Chondrocyte (in vitro differentiated cells): ENCODE measurements at regions not wholly inside any gene's neighbourhood (a gene's known extent, or its start where the extent isn't known, plus 50 kb on each side); places are given as distances from the start of the nearest gene placed in this dataset.
"Not testable (repeated sequence)": the region's sequence is repeated elsewhere in the genome, so short reads cannot be mapped to it uniquely, and the experiment has no call there.

ENCODE experiments used
- DNase-seq: peaks from one replicate; pipeline ENCODE4 v3.0.0; 2021; ENCODE audit warnings: mixed read lengths, low spot score
- H3K27ac Mint-ChIP-seq: one replicate; pipeline ENCODE4 v1.8.0; 2021; ENCODE audit warnings: mild to moderate bottlenecking, moderate library complexity, mixed read lengths; ENCODE audit not compliant: unreplicated experiment
- H3K27me3 Mint-ChIP-seq: 2 replicates; pipeline ENCODE4 v1.8.0; 2021; ENCODE audit warnings: low read depth, mixed read lengths
- H3K36me3 Mint-ChIP-seq: 2 replicates; pipeline ENCODE4 v1.8.0; 2021; ENCODE audit warnings: low read depth, mixed read lengths
- H3K4me1 Mint-ChIP-seq: 2 replicates; pipeline ENCODE4 v1.8.0; 2021; ENCODE audit warnings: low read depth, mild to moderate bottlenecking, mixed read lengths
- H3K4me3 Mint-ChIP-seq: one replicate; pipeline ENCODE4 v1.8.0; 2021; ENCODE audit warnings: mild to moderate bottlenecking, moderate library complexity, mixed read lengths; ENCODE audit not compliant: unreplicated experiment
- H3K9me3 Mint-ChIP-seq: 2 replicates; pipeline ENCODE4 v1.8.0; 2021; ENCODE audit warnings: low read depth, mixed read lengths
- CTCF ChIP-seq: fragments of 200-600 bp; sonication (generic); IDR thresholded peaks from 2 replicates; pipeline ENCODE4 v1.5.0; 2021; ENCODE audit warnings: antibody characterized with exemption, mild to moderate bottlenecking, moderate library complexity

GRCh38 chr6:174036-174435, 118.3 kb upstream of the DUSP22 start:
- peaks cover 9% of the 10 kb centered on the region for H3K9me3 Mint-ChIP-seq
- H3K4me1 Mint-ChIP-seq, result no peaks in the 10 kb centered on the region
- TF ChIP-seq CTCF, result no peak
- no peak overlapping the region for H3K27ac Mint-ChIP-seq
- no peak for DNase-seq
- no peak overlapping the region for H3K4me3 Mint-ChIP-seq
- no peaks in the 10 kb centered on the region for H3K36me3 Mint-ChIP-seq
- peaks cover 35% of the 10 kb centered on the region for H3K27me3 Mint-ChIP-seq

- no peaks in the 10 kb centered on the region for H3K36me3 Mint-ChIP-seq
- no peak overlapping the region for H3K4me3 Mint-ChIP-seq
- TF ChIP-seq CTCF, result no peak
- no peaks in the 10 kb centered on the region for H3K4me1 Mint-ChIP-seq
- H3K27me3 Mint-ChIP-seq, result peaks cover 29% of the 10 kb centered on the region
- DNase-seq, result no peak
- no peak overlapping the region for H3K27ac Mint-ChIP-seq
- H3K9me3 Mint-ChIP-seq, result peaks cover 9% of the 10 kb centered on the region
Measured at GRCh38 chr6:175680-176079, 116.6 kb upstream of the DUSP22 start.

- Mint-ChIP-seq H3K36me3 (no peaks in the 10 kb centered on the region), H3K9me3 (peaks cover 6% of the 10 kb centered on the region), H3K27ac (no peak overlapping the region), H3K4me1 (no peaks in the 10 kb centered on the region), H3K27me3 (peaks cover 20% of the 10 kb centered on the region), H3K4me3 (no peak overlapping the region)
- no peak for DNase-seq
- no peak for TF ChIP-seq CTCF
Measured at GRCh38 chr6:176766-177165, 115.5 kb upstream of the DUSP22 start.

GRCh38 chr6:178119-178518, 114.2 kb upstream of the DUSP22 start:
- no peaks in the 10 kb centered on the region for H3K36me3 Mint-ChIP-seq
- H3K27ac Mint-ChIP-seq, result no peak overlapping the region
- H3K27me3 Mint-ChIP-seq, result peaks cover 13% of the 10 kb centered on the region
- no peaks in the 10 kb centered on the region for H3K4me1 Mint-ChIP-seq
- DNase-seq, result no peak
- H3K4me3 Mint-ChIP-seq, result no peak overlapping the region
- peaks cover 2% of the 10 kb centered on the region for H3K9me3 Mint-ChIP-seq
- TF ChIP-seq CTCF, result no peak

- not testable (repeated sequence) for H3K9me3 Mint-ChIP-seq, H3K4me1 Mint-ChIP-seq, H3K36me3 Mint-ChIP-seq, H3K27ac Mint-ChIP-seq, DNase-seq, H3K4me3 Mint-ChIP-seq, H3K27me3 Mint-ChIP-seq
Measured at GRCh38 chr6:178929-179328, 113.4 kb upstream of the DUSP22 start.

GRCh38 chr6:179340-179950, 112.8 kb upstream of the DUSP22 start:
- Mint-ChIP-seq H3K27me3 (peaks cover 11% of the 10 kb centered on the region), H3K27ac (no peak overlapping the region), H3K9me3 (no peaks in the 10 kb centered on the region)

GRCh38 chr6:180091-180694, 112.1 kb upstream of the DUSP22 start:
- H3K4me1 Mint-ChIP-seq, H3K27me3 Mint-ChIP-seq: not testable (repeated sequence)

More at GRCh38 chr6:179340-179950, 112.8 kb upstream of the DUSP22 start:
- Mint-ChIP-seq H3K4me3 (no peak overlapping the region), H3K36me3 (no peaks in the 10 kb centered on the region), H3K4me1 (no peaks in the 10 kb centered on the region)
- no peak for DNase-seq
- no peak for TF ChIP-seq CTCF

More at GRCh38 chr6:180091-180694, 112.1 kb upstream of the DUSP22 start:
- H3K4me3 Mint-ChIP-seq, H3K27ac Mint-ChIP-seq, H3K9me3 Mint-ChIP-seq, H3K36me3 Mint-ChIP-seq, DNase-seq: not testable (repeated sequence)
